Fibroblast of pulmonary artery (primary cell): ENCODE measurements at regions not wholly inside any gene's neighbourhood (a gene's known extent, or its start where the extent isn't known, plus 50 kb on each side); places are given as distances from the start of the nearest gene placed in this dataset.

ENCODE experiments used
- DNase-seq: peaks from one replicate; pipeline ENCODE4 v3.0.0-alpha.2; 2010; ENCODE audit warnings: low read depth
- H3K4me3 ChIP-seq: replicated peaks from 2 replicates; pipeline ENCODE4 v1.5.1; 2011; ENCODE audit warnings: low read depth, mild to moderate bottlenecking, control low read depth, low read length, moderate library complexity
- CTCF ChIP-seq: IDR thresholded peaks from 2 replicates; pipeline ENCODE4 v1.5.1; 2011; ENCODE audit warnings: mild to moderate bottlenecking, control low read depth, low read length, inconsistent platforms; ENCODE audit errors: missing control alignments

- DNase-seq = no peak
- no peak overlapping the region for H3K4me3 ChIP-seq
- TF ChIP-seq CTCF = no peak
Measured at GRCh38 chr18:57258131-57258777, 94.1 kb upstream of the ST8SIA3 start.

GRCh38 chr18:57267368-57267925 lies 84.9 kb upstream of the ST8SIA3 start:
- no peak for DNase-seq
- H3K4me3 ChIP-seq = no peak overlapping the region
- TF ChIP-seq CTCF = no peak

GRCh38 chr18:57269756-57270155 lies 82.6 kb upstream of the ST8SIA3 start:
- no peak for DNase-seq
- TF ChIP-seq CTCF = no peak
- H3K4me3 ChIP-seq = no peak overlapping the region

GRCh38 chr18:57270156-57270555 lies 82.2 kb upstream of the ST8SIA3 start:
- no peak for TF ChIP-seq CTCF
- no peak for DNase-seq
- no peak overlapping the region for H3K4me3 ChIP-seq

- TF ChIP-seq CTCF = no peak
- no peak for DNase-seq
- no peak overlapping the region for H3K4me3 ChIP-seq
Measured at GRCh38 chr18:57273194-57273593, 79.2 kb upstream of the ST8SIA3 start.

GRCh38 chr18:57275111-57275510 lies 77.2 kb upstream of the ST8SIA3 start:
- H3K4me3 ChIP-seq = no peak overlapping the region
- no peak for TF ChIP-seq CTCF
- no peak for DNase-seq

- DNase-seq = no peak
- no peak for TF ChIP-seq CTCF
- no peak overlapping the region for H3K4me3 ChIP-seq
Measured at GRCh38 chr18:57276829-57277228, 75.5 kb upstream of the ST8SIA3 start.
